Posterior vena cava (tissue), 2 donors: ENCODE measurements at regions not wholly inside any gene's neighbourhood (a gene's known extent, or its start where the extent isn't known, plus 50 kb on each side); places are given as distances from the start of the nearest gene placed in this dataset.

Experiments
- DNase-seq: peaks from one replicate; pipeline ENCODE4 v3.0.0-alpha.2; 2020; ENCODE audit warnings: low spot score
- intact Hi-C, 2 donors: fragments of 100-400 bp; cut with DNase I; formaldehyde crosslinking; loops; one replicate each; pipeline versions ENCODE4 v1.14.1 to v1.14.2; 2022 to 2023
- donor health status: DM: yes; HTN: yes; CAD: no.
- donor health status: DM: yes; HTN: yes; CAD: no.

DNA sequence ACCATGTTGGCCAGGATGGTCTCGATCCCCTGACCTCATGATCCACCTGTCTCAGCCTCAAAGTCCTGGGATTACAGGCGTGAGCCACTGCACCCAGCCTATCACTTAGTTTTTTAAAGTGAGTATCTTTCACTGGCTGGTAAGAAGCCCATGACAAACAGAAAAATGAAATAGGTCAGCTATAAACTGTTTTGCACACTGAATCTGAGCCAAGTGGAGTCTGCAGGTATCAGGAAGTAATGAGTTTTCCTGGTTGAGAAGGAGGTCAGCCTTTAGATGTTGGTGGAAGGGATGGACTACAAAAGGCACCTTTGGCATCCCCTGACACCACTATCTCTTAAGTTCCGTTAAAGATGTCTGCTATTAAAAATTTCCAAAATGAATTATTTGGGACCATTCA is 345.1 kb downstream of the AASDHPPT start:
- no peak for DNase-seq
- intact Hi-C loops, result no loop called here

GRCh38 chr11:106424111-106424510 is 346.6 kb downstream of the AASDHPPT start:
- intact Hi-C loops, result no loop called here
- DNase-seq, result no peak

DNA sequence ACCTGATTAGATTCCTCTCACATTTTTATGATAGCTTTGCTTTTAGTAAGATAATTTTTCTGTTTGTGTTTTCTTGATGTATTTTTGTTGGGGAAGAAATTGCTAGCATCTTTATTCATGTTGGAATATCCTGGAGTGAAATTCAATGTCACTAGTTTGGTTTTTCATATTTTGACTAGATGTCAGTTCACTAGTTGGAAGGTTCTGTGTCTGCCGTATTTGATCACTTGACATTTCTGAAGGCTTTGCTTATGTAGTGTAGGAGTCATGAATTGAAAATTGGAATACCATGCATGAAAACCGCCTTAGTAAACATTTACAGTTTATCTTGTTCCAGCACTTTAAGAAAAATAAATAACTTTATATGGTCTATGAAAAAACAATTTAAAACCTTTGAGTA is 348.4 kb downstream of the AASDHPPT start:
- intact Hi-C loops, result no loop called here
- no peak for DNase-seq

GRCh38 chr11:106426696-106427095 is 349.2 kb downstream of the AASDHPPT start:
- intact Hi-C loops, result no loop called here

DNA sequence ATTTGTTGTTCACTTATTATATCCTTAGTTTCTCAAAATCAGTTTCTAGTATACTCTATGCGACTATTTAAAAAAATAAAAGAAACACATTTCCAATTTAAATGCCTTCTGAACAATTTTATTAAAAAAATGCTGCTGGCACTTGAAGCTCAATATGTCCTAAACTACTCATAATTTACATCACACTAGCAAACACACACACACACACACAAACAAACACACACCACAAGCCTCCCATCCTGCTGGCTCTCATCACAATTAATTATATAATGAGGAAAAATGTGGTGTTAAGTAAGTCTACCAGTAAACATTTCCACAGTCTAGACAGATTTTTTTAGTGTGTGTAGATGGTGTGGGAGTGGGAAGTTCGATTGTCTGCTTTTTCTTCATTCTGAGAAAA is 350.3 kb downstream of the AASDHPPT start:
- intact Hi-C loops, result no loop called here
- no peak for DNase-seq

More at GRCh38 chr11:106426696-106427095, 349.2 kb downstream of the AASDHPPT start:
- DNase-seq, result no peak

DNA sequence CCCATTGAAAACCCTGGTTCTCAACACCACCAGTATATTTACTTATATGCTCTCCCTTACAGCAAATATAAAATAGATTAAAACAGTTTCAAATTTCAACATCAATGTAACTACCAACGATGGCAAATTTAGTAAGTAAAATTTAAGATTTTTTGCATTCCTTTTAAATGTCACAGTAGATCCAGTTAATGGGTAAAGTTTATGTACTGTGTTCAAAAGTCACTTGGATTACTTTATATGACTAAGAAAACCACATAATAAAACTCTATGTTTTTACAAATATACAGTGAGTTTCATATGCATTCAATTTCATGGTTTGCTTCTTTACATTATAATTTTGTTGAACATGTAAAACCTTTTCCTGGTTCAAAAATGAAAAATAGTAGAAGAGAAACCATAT is 364.6 kb downstream of the AASDHPPT start:
- no peak for DNase-seq
- intact Hi-C loops, result no loop called here

DNA sequence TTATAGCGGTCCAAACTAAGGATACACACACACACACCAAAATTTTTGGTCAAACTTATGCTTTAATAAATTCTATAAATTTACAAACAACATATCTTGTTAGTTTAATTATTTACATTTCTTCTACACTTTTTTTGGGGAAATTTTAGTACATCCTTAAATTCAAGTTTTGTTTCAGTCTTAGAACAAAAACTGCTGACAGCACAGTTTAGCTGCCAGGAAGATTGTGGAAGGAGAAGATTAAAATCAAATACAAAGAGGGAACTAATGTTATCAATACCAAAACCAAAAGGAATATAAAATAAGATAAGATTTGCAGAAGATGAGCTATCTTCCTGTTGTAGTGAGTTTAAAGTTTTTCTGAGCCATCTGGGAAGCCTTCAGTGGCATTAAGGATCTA is 368.8 kb downstream of the AASDHPPT start:
- intact Hi-C loops, result no loop called here
- no peak for DNase-seq

GRCh38 chr11:106446955-106447354 is 369.5 kb downstream of the AASDHPPT start:
- intact Hi-C loops, result no loop called here
- DNase-seq, result no peak

DNA sequence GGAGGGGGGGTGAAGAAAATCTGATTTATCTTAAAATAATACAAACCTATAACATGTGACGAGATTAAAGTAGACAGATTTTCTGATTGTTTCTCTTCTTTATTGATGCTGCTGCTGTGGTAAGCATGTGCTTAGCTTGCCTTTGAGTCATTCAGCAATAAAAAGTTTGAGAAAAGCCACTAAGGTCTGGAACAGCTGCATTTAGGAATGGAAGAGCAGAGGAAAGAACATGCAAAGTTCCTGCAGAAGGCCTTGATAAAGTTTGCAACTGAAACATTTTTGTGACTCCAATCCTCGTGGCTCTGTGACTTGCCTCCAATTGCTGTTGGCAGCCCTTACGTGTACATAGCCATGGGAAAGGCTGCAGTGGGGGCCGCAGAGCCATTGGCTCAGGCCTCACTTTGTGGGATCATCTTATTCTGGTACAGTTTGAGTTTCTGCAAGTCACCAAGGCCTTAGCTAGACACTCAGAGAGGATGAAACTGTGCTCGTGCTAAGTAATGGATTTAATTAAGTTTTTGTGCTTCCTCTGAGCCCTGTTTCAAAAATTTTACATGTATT is 370.2 kb downstream of the AASDHPPT start:
- no peak for DNase-seq
- intact Hi-C loops, result no loop called here

GRCh38 chr11:106449763-106450162 is 372.3 kb downstream of the AASDHPPT start:
- no peak for DNase-seq
- intact Hi-C loops, result no loop called here

- no peak for DNase-seq
- intact Hi-C loops, result no loop called here
Measured at GRCh38 chr11:106451228-106451922, 373.9 kb downstream of the AASDHPPT start.

GRCh38 chr11:106456647-106457046 is 379.2 kb downstream of the AASDHPPT start:
- intact Hi-C loops, result no loop called here
- DNase-seq, result no peak

DNA sequence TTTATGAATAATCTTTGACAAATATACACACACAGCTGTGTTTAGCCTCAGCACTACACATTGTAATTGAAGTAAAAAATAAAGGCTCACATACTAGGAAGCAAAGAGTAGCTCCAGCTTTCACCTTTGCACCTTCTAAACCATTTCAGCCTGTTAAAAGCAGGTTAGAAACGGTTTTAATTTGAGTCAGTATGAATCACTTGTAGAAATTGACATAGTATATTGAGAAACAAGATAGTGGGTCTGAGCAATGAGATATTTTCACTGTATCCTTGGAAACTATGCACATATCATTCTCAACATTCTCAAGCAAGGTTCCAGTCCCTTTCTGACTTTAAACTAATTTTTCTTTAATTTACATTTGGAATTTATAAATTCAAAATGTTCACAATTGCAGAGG is 380.3 kb downstream of the AASDHPPT start:
- DNase-seq, result no peak
- intact Hi-C loops, result no loop called here

- no peak for DNase-seq
- intact Hi-C loops, result no loop called here
Measured at GRCh38 chr11:106459135-106459534, 381.7 kb downstream of the AASDHPPT start.

GRCh38 chr11:106461148-106461691 is 383.8 kb downstream of the AASDHPPT start:
- no peak for DNase-seq
- intact Hi-C loops, result no loop called here

DNA sequence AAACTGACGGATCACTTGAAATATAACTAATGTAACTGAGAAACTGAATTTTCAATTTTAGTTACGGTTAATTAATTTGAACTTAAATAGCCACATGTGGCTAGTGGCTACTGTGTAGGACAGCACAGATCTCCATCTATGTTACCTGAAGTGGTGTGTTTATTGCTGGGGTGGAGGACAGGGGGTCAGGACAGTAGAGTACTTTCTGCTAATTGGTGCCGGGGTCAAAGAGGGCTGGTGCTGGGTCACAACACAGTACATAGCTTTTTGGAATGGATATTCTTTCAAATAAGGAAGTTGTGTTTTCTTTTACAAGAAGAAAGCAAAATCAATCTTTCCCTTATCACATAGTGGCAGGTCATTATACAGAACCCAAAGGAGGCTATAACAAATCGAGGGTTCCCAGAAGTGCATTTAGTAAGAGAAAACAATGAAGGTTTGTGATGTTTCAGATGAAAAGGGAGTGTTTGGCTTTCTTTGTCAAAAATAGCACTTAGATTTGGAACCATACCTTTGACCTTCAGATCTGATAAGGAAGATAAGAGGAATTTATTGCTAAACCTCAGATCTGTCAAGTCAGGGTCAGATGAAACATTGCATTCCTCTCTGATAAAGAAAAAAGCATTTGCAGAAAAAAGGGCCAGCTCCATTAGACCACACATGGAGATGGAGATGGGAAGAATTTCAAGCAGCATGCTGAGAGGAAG is 384.5 kb downstream of the AASDHPPT start:
- DNase-seq, result no peak

GRCh38 chr11:106463154-106463553 is 385.7 kb downstream of the AASDHPPT start:
- intact Hi-C loops, result no loop called here
- no peak for DNase-seq

More for the DNA sequence above, 384.5 kb downstream of the AASDHPPT start:
- intact Hi-C loops, result no loop called here

- no peak for DNase-seq
- intact Hi-C loops, result no loop called here
Measured at GRCh38 chr11:106463796-106464201, 386.3 kb downstream of the AASDHPPT start.

DNA sequence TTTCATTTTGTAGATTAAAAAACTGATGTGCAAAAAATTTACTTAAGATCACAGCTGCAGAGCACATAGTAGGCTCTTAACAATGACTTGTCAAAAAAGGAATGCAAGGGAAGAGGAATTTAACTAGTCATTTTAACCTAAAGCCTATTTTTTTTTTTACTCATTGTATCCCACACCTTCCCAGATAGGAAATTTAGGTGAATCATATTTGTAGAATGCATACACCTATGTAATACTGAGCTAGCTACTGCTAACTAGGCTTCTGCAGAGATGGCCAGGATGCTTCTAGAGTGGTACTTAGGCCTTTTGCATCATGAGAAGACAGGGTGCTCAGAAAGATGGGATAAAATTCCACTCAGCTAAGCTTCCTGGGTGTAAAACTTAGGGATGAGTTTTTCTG is 387.3 kb downstream of the AASDHPPT start:
- no peak for DNase-seq
- intact Hi-C loops, result no loop called here

- no peak for DNase-seq
- intact Hi-C loops, result no loop called here
Measured at GRCh38 chr11:106466521-106467080, 389.1 kb downstream of the AASDHPPT start.
